ENCODE measurements at regions not wholly inside any gene's neighbourhood (a gene's known extent, or its start where the extent isn't known, plus 50 kb on each side); places are given as distances from the start of the nearest gene placed in this dataset.

- no peak overlapping the region for H2AFZ ChIP-seq (ENCODE audit: low read length)
- H3K9me3 ChIP-seq (ENCODE audit: insufficient read depth, low read depth, low read length): no peaks in the 10 kb centered on the region
- H3K36me3 ChIP-seq (ENCODE audit: insufficient read depth, low read length): no peaks in the 10 kb centered on the region
- H3K4me3 ChIP-seq (ENCODE audit: low read length, poor library complexity, severe bottlenecking): no peak overlapping the region
- no peak overlapping the region for H3K9ac ChIP-seq (ENCODE audit: low read depth, low read length, poor library complexity, severe bottlenecking)
- no peaks in the 10 kb centered on the region for H3K4me1 ChIP-seq (ENCODE audit: insufficient read depth, low read length, poor library complexity, severe bottlenecking)
- no peaks in the 10 kb centered on the region for H3F3A ChIP-seq (ENCODE audit: low read depth)
- no peak overlapping the region for H3K4me2 ChIP-seq (ENCODE audit: low read depth, low read length, poor library complexity, severe bottlenecking)
- TF ChIP-seq EZH2phosphoT487 (IDR thresholded peaks at IDR 0.05; ENCODE audit: borderline replicate concordance): no peak
- no peak for TF ChIP-seq CTCF (conservative IDR thresholded peaks at IDR 0.05; ENCODE audit: low read length)
- no peaks in the 10 kb centered on the region for H3K9me2 ChIP-seq (replicated peaks; ENCODE audit: low read depth, low read length)
- no peaks in the 10 kb centered on the region for H3K27me3 ChIP-seq (ENCODE audit: insufficient read depth, low read length, poor library complexity, severe bottlenecking)
- no peaks in the 10 kb centered on the region for H4K20me1 ChIP-seq (ENCODE audit: insufficient read depth, low read length, poor library complexity, severe bottlenecking)
- no peaks in the 10 kb centered on the region for H3K79me2 ChIP-seq (ENCODE audit: insufficient read depth, low read length)
Observed at GRCh38 chr11:15627560-15627959, 512.8 kb downstream of the INSC start.

DNA sequence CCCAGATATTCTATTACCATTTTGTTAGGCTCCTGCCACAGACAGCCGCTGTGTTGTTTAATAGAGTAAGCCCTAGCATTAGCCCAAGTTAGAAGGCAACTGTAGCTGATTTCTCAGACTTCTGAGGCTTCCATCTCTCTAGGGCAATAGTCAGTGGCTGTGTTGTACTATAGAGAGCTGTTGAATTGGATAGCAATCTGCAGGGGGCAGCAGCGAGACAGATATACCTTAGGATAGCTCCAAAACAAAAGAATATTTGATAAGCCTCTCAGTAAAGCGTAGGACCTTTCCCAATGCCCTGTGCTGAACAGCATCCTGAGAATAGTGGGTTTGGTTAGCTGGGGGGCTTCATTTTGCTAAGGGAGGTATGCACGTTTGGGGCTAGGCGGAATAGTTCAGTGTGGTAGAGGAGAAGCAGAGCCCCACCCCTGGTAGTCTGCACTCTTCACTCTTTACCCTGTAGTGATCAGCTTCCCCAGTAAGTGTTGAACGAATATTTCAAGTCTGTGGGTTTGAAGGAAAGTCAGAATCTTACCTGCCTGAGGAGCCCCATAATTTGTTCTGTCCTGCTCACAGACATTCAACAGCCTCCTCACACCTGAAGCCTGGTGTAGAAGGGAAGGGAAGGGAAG is 515.1 kb downstream of the INSC start:
- Histone ChIP-seq H3K4me3 (ENCODE audit: low read length, poor library complexity, severe bottlenecking) (no peak overlapping the region), H4K20me1 (ENCODE audit: insufficient read depth, low read length, poor library complexity, severe bottlenecking) (no peaks in the 10 kb centered on the region), H3K9ac (ENCODE audit: low read depth, low read length, poor library complexity, severe bottlenecking) (no peak overlapping the region), H3K4me1 (ENCODE audit: insufficient read depth, low read length, poor library complexity, severe bottlenecking) (no peaks in the 10 kb centered on the region), H3K79me2 (ENCODE audit: insufficient read depth, low read length) (no peaks in the 10 kb centered on the region), H3F3A (ENCODE audit: low read depth) (no peaks in the 10 kb centered on the region), H3K4me2 (ENCODE audit: low read depth, low read length, poor library complexity, severe bottlenecking) (no peak overlapping the region), H3K36me3 (ENCODE audit: insufficient read depth, low read length) (no peaks in the 10 kb centered on the region), H3K27me3 (ENCODE audit: insufficient read depth, low read length, poor library complexity, severe bottlenecking) (no peaks in the 10 kb centered on the region), H3K9me2 (replicated peaks; ENCODE audit: low read depth, low read length) (no peaks in the 10 kb centered on the region), H3K9me3 (ENCODE audit: insufficient read depth, low read depth, low read length) (no peaks in the 10 kb centered on the region), H2AFZ (ENCODE audit: low read length) (no peak overlapping the region)
- TF ChIP-seq EZH2phosphoT487 (IDR thresholded peaks at IDR 0.05; ENCODE audit: borderline replicate concordance): no peak
- TF ChIP-seq CTCF (conservative IDR thresholded peaks at IDR 0.05; ENCODE audit: low read length): peak; percentile 55

- no peaks in the 10 kb centered on the region for H3F3A ChIP-seq (ENCODE audit: low read depth)
- TF ChIP-seq EZH2phosphoT487 (IDR thresholded peaks at IDR 0.05; ENCODE audit: borderline replicate concordance): no peak
- no peak for TF ChIP-seq CTCF (conservative IDR thresholded peaks at IDR 0.05; ENCODE audit: low read length)
Observed at GRCh38 chr11:15630896-15631295, 516.2 kb downstream of the INSC start.

More at GRCh38 chr11:15630896-15631295, 516.2 kb downstream of the INSC start:
- H3K9me2 ChIP-seq (replicated peaks; ENCODE audit: low read depth, low read length): no peaks in the 10 kb centered on the region
- H3K27me3 ChIP-seq (ENCODE audit: insufficient read depth, low read length, poor library complexity, severe bottlenecking): no peaks in the 10 kb centered on the region
- no peak overlapping the region for H3K9ac ChIP-seq (ENCODE audit: low read depth, low read length, poor library complexity, severe bottlenecking)
- H3K4me1 ChIP-seq (ENCODE audit: insufficient read depth, low read length, poor library complexity, severe bottlenecking): no peaks in the 10 kb centered on the region
- H3K4me3 ChIP-seq (ENCODE audit: low read length, poor library complexity, severe bottlenecking): no peak overlapping the region
- no peaks in the 10 kb centered on the region for H3K36me3 ChIP-seq (ENCODE audit: insufficient read depth, low read length)
- no peaks in the 10 kb centered on the region for H3K79me2 ChIP-seq (ENCODE audit: insufficient read depth, low read length)
- no peaks in the 10 kb centered on the region for H4K20me1 ChIP-seq (ENCODE audit: insufficient read depth, low read length, poor library complexity, severe bottlenecking)
- H2AFZ ChIP-seq (ENCODE audit: low read length): no peak overlapping the region
- H3K9me3 ChIP-seq (ENCODE audit: insufficient read depth, low read depth, low read length): no peaks in the 10 kb centered on the region
- H3K4me2 ChIP-seq (ENCODE audit: low read depth, low read length, poor library complexity, severe bottlenecking): no peak overlapping the region
